K562 (cell line): ENCODE measurements at regions not wholly inside any gene's neighbourhood (a gene's known extent, or its start where the extent isn't known, plus 50 kb on each side); places are given as distances from the start of the nearest gene placed in this dataset.

Experiments
- EGR1 ChIP-seq: fragments of 450-650 bp; conservative IDR thresholded peaks from 2 replicates; pipeline ENCODE4 v1.6.1; 2017; ENCODE audit warnings: mild to moderate bottlenecking
- JUND ChIP-seq, 2 experiments: IDR thresholded peaks; 2 replicates in 1 of 2; 3 replicates in 1 of 2; pipeline ENCODE4 v1.6.1; 2011; ENCODE audit warnings: borderline replicate concordance in 2 of 2, low read depth in 2 of 2, low read length in 2 of 2, improper control_type of control experiment in 1 of 2, missing biosample characterization in 1 of 2, missing genetic modification characterization in 1 of 2, missing genetic modification reagents in 1 of 2
- MAFK ChIP-seq: IDR thresholded peaks from 2 replicates; pipeline ENCODE4 v1.6.1; 2011; ENCODE audit warnings: low read length, improper control_type of control experiment
- NCOA2 ChIP-seq, 2 experiments: fragments of 450-650 bp; IDR thresholded peaks; 2 replicates each; pipeline ENCODE4 v1.6.1; 2018; ENCODE audit warnings: mild to moderate bottlenecking in 2 of 2, moderate library complexity in 1 of 2; ENCODE audit not compliant: partially characterized antibody in 2 of 2
- SIN3A ChIP-seq, 2 experiments: fragments of 150-350 bp in 1 of 2; IDR thresholded peaks; 2 replicates each; pipeline ENCODE4 v1.6.1; 2011 to 2016; ENCODE audit warnings: borderline replicate concordance in 2 of 2, low read depth in 2 of 2, low read length in 2 of 2, mild to moderate bottlenecking in 2 of 2, moderate library complexity in 2 of 2; ENCODE audit not compliant: control insufficient read depth in 1 of 2
- SMARCB1 ChIP-seq: IDR thresholded peaks from 2 replicates; pipeline ENCODE4 v1.6.1; 2011; ENCODE audit warnings: improper control_type of control experiment, low read depth; ENCODE audit not compliant: insufficient read length
- ZBTB5 ChIP-seq: fragments of 450-650 bp; IDR thresholded peaks from 2 replicates; pipeline ENCODE4 v1.6.1; 2017; ENCODE audit warnings: antibody characterized with exemption

- TF ChIP-seq EGR1 (no peak), SIN3A (IDR thresholded peaks at IDR 0.05; ENCODE audit: borderline replicate concordance in 2 of 2, control insufficient read depth in 1 of 2, low read depth in 2 of 2, low read length in 2 of 2) (no peak), JUND (IDR thresholded peaks at IDR 0.05; ENCODE audit: borderline replicate concordance, low read depth, low read length) (no peak), JUND (tag; IDR thresholded peaks at IDR 0.05; ENCODE audit: borderline replicate concordance, low read depth, low read length) (no peak), ZBTB5 (no peak), SMARCB1 (no peak), NCOA2 (IDR thresholded peaks at IDR 0.05; ENCODE audit: partially characterized antibody in 2 of 2) (no peak), MAFK (peak; percentile 34; the same call in 1 of the 2 replicates)
Observed at GRCh38 chr20:7458459-7458858, 481.8 kb downstream of the HAO1 start.
